Gastroesophageal sphincter (tissue), 3 donors: ENCODE measurements at regions not wholly inside any gene's neighbourhood (a gene's known extent, or its start where the extent isn't known, plus 50 kb on each side); places are given as distances from the start of the nearest gene placed in this dataset.

Experiments used
- POLR2AphosphoS5 ChIP-seq: sonication (generic); formaldehyde crosslinking; IDR thresholded peaks from one replicate; pipeline ENCODE4 v1.6.1; 2017; ENCODE audit warnings: antibody characterized with exemption
- TF ChIP-seq, protein P1 (sequence below), 4 experiments: fragments of 200-600 bp in 2 of 4; fragments of 450-650 bp in 2 of 4; sonication (generic) in 1 of 4; IDR thresholded peaks; one replicate each; pipeline ENCODE4 v1.5.1; 2017 to 2019; ENCODE audit warnings: antibody characterized with exemption in 4 of 4, mild to moderate bottlenecking in 2 of 4, moderate library complexity in 2 of 4

DNA sequence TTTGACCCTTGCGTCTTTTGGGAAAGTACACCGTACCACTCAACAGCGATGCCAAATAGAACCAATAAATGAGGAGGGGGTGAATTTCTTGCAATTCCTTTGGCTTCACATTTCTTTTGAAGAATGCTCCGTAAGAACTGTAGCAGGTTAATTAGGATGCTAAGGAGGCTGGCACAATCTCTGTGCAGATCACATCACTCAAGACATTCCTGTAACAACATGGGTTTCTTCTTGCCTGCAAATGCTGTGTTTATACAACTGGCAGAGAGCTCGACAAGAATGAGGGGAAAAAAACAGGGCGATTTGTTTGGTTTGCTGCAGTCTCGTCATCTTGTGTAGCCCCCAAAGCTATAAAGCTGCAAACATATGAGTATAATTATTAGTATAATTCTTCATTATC lies 424.8 kb upstream of the DCC start:
- TF ChIP-seq, protein P1, sequence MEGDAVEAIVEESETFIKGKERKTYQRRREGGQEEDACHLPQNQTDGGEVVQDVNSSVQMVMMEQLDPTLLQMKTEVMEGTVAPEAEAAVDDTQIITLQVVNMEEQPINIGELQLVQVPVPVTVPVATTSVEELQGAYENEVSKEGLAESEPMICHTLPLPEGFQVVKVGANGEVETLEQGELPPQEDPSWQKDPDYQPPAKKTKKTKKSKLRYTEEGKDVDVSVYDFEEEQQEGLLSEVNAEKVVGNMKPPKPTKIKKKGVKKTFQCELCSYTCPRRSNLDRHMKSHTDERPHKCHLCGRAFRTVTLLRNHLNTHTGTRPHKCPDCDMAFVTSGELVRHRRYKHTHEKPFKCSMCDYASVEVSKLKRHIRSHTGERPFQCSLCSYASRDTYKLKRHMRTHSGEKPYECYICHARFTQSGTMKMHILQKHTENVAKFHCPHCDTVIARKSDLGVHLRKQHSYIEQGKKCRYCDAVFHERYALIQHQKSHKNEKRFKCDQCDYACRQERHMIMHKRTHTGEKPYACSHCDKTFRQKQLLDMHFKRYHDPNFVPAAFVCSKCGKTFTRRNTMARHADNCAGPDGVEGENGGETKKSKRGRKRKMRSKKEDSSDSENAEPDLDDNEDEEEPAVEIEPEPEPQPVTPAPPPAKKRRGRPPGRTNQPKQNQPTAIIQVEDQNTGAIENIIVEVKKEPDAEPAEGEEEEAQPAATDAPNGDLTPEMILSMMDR (IDR thresholded peaks at IDR 0.05), result no peak
- no peak for TF ChIP-seq POLR2AphosphoS5
